AG10803 (cell line): ENCODE measurements at regions not wholly inside any gene's neighbourhood (a gene's known extent, or its start where the extent isn't known, plus 50 kb on each side); places are given as distances from the start of the nearest gene placed in this dataset.

ENCODE experiments used
- DNase-seq: peaks from one replicate; pipeline ENCODE4 v3.0.0; 2010; ENCODE audit warnings: low read depth
- H3K4me3 ChIP-seq: 2 replicates; pipeline ENCODE4 v1.5.1; 2011; ENCODE audit warnings: mild to moderate bottlenecking, low read length, control low read depth
- TF ChIP-seq, protein P1 (sequence below): conservative IDR thresholded peaks from 2 replicates; pipeline ENCODE4 v1.5.1; 2011; ENCODE audit warnings: mild to moderate bottlenecking, low read length, control low read depth, inconsistent platforms

- no peak for DNase-seq
- TF ChIP-seq, protein P1, sequence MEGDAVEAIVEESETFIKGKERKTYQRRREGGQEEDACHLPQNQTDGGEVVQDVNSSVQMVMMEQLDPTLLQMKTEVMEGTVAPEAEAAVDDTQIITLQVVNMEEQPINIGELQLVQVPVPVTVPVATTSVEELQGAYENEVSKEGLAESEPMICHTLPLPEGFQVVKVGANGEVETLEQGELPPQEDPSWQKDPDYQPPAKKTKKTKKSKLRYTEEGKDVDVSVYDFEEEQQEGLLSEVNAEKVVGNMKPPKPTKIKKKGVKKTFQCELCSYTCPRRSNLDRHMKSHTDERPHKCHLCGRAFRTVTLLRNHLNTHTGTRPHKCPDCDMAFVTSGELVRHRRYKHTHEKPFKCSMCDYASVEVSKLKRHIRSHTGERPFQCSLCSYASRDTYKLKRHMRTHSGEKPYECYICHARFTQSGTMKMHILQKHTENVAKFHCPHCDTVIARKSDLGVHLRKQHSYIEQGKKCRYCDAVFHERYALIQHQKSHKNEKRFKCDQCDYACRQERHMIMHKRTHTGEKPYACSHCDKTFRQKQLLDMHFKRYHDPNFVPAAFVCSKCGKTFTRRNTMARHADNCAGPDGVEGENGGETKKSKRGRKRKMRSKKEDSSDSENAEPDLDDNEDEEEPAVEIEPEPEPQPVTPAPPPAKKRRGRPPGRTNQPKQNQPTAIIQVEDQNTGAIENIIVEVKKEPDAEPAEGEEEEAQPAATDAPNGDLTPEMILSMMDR = peak; percentile 14; the same call in 1 of the 2 replicates
- no peak overlapping the region for H3K4me3 ChIP-seq
Observed at GRCh38 chr12:88947486-88948043, 367.3 kb upstream of the KITLG start.

DNA sequence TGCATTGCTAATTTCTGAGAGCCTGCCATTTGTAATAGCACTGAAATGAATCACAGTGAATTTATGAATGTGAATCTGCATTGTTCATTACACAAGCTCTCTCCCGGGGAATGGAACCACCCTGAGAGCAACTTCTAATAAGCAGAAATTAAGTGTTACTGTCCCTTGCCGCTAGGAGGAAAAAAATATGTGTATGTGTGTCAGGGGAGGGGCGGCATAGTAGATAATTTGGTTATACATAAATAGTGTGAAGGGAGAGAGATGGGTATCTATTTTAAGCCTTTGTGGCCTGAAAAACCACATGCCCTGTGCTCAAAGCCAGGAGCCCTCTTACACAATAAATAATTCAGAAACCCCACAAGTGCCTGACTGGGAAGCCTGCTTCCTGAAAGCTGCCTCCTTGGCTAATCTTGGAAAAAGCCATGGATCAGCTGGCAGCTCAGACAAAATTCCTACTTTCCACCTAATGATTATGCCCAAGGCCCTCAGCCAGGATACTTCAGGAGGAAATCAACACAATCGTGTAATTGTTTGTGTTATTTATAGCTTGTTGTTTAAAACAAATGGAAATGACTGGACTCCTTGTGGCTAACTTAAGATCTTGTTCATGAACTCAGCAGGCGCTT lies 366.2 kb upstream of the KITLG start:
- no peak overlapping the region for H3K4me3 ChIP-seq
- TF ChIP-seq, protein P1 = peak; percentile 51
- peak; percentile 98 for DNase-seq

DNA sequence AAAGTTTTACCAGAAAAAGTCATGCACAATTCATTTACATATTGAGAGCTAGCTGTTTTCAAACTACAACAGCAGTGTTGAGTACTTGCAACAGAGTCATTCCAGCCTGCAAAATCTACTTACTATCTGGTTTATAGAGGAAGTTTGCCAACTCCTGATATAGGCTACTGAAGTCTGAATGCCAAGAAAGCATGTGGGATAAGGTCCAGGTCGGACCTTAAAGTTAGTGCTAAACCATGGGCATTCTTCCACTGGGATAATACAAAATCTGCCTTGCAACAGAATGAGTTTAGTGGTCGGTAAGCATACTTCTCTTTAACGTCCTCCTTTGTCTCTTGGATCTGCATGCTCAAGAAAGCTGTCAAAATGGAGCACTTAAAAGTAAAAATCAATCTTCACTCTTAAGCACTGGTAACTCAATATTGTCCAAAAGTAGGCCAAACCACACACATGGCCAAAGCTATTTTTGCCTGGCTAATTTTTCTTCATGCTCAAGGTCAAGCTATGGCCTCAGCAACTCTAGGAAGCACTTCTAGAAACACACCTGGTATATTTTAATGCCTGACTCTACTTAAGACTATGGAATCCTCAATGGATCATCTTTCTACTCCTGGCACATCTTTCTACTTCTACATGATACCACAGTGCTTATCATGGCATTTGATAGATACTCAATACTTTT lies 364.9 kb upstream of the KITLG start:
- TF ChIP-seq, protein P1 = no peak
- DNase-seq = no peak
- no peak overlapping the region for H3K4me3 ChIP-seq

DNA sequence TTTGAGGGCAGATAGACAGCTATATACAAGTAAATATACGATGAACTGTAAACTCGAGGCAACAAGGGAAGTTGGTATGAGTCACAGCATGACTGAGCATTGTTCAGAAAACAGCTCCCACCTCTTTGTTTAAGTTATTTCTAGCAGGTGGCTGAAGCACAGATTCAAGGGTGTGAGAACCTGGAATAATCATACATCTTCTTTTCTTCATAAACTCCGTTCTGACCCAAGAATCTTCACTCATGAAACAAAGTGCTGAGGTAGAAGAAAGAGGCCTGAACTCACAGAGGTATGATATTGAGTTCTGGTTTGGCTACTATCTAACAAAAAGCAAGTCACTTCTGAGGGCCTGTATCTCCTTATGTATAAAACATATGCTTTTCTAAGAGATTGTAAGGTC lies 364.1 kb upstream of the KITLG start:
- H3K4me3 ChIP-seq = no peak overlapping the region
- TF ChIP-seq, protein P1 = no peak
- DNase-seq = peak; percentile 11

DNA sequence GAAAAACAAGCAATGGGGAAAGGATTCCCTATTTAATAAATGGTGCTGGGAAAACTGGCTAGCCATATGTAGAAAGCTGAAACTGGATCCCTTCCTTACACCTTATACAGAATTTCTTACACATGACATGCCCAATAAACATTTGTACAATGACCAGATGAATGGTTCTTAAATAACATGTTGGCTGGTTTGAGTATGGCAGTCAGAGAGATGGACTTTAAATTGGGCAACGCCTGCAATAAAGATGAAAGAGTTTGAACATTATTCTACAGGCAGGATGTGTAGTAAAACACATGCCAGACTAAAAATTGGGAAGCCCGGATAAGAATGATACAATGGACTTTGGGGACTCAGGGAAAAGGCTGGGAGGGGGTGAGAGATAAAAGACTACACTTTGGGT lies 360.6 kb upstream of the KITLG start:
- no peak overlapping the region for H3K4me3 ChIP-seq
- TF ChIP-seq, protein P1 = no peak
- no peak for DNase-seq

- no peak overlapping the region for H3K4me3 ChIP-seq
- DNase-seq = no peak
- TF ChIP-seq, protein P1 = no peak
Observed at GRCh38 chr12:88935856-88936255, 355.6 kb upstream of the KITLG start.
